HG02938 (cell line): ENCODE measurements at regions not wholly inside any gene's neighbourhood (a gene's known extent, or its start where the extent isn't known, plus 50 kb on each side); places are given as distances from the start of the nearest gene placed in this dataset.
"Not testable (repeated sequence)": the region's sequence is repeated elsewhere in the genome, so short reads cannot be mapped to it uniquely, and the experiment has no call there.

ENCODE experiments used
- ATAC-seq: cut with Tn5 transposase; IDR thresholded peaks from one replicate; pipeline ENCODE4 v1.9.1; 2021; ENCODE audit warnings: mild to moderate bottlenecking, moderate library complexity; ENCODE audit not compliant: unreplicated experiment

DNA sequence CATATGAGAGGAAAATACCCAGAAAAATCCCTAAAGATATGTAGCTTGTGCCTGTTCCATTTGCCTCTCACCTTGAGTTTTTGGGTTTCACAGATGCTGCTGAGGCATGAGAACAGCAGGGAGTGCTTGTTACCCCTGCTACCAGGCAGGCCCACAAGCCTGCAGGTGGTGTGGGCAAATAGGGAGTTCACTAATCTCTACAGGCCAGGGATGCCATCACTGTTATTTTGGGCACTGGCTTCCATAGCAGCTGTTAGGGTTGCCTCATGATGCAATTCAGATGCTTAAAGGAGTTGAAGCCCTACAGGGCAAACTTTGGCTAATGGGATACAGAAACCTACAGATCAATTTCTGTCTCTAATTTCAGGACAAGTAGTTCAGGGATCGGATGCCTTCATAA, 873.5 kb downstream of the OTOL1 start:
- no peak for ATAC-seq

DNA sequence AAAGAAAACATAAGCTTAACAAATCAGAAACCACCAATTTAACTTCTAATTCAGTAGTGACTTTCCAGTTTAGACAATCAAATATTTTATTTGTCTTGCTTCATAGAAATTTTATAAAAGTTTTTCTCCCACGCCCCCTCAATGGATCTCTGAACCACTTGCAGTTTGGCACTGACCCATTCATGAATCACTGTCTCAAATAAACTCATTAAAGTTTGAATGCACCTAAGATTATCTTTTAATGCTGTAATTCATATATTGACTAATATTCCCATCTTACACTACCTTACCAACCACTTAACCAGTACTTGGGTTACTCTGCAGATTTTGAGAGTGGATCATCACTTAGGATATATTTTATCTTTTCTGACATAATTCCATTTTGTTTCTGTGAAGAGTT, 880.2 kb downstream of the OTOL1 start:
- ATAC-seq = no peak

DNA sequence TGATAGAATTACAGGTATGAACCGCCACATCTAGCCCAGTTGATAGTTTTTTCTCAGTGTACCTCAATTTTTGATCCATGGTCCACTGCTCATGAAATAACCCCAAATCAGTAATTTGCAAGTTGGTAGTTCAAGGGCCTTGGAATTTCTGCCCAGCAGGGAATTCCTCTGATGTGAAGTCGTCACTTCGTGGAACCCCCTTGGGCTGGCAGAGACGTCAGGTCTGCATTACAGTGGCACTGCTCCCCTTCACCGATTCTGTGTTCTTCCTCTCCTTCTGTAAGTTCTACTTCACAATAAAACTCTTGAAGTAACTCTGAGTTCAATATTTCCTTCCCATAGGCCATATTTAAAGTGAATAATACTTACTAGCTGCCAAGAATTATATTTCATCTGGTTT, 881.0 kb downstream of the OTOL1 start:
- no peak for ATAC-seq

DNA sequence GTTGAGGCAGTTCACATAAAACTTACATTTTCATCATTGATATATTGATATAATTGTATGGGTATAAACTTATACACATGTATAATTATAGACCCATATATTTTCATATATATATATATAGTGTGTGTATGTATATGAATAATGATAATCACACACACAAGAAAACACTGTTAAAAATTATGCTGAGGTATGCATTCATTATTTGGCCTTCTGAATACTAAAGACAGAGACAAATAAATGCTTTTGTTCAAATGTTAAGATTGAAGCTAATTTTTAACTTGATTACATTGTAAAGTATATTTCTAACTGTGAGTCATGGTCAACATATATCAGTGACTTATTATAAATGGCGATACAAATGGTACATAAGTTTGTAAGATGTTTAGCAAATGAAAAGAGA, 888.8 kb downstream of the OTOL1 start:
- ATAC-seq = no peak

DNA sequence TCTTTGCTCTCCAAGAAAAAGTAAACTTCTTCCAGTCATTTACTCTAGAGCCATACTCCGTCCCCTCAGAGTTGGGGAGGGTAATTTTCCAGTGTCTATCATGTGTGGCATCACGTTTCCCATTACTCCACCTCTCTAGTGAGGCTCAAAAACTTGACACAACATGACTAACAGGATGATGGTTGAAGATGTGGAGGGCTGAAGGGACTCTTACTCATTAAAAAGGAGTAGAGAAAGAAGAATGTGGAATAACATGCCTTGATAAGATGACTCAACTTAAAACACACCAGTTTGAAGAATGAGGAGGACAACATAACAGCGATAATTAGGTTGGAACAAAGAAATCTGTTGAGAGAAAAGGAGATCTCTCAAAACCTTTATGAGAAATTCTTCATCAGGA, 894.3 kb downstream of the OTOL1 start:
- ATAC-seq = no peak

DNA sequence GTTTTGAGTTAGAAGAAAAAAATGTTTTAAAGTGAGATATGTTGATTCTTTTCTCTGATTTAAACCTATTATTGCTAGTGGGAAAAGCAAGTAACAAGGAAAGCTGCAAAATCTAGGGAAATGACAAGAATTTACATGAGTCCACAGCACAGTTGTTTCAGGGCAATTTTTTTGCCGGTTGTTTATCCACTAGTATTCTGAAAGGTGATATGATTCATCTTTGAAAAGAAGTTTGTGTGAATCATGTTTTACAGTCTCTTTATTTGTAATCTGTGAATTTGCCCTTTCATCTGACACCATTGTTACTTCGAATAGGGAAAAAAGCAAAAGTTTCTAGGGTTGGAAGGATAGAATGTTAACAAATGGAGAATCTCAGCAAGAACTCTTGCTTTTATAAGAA, 894.7 kb downstream of the OTOL1 start:
- no peak for ATAC-seq

DNA sequence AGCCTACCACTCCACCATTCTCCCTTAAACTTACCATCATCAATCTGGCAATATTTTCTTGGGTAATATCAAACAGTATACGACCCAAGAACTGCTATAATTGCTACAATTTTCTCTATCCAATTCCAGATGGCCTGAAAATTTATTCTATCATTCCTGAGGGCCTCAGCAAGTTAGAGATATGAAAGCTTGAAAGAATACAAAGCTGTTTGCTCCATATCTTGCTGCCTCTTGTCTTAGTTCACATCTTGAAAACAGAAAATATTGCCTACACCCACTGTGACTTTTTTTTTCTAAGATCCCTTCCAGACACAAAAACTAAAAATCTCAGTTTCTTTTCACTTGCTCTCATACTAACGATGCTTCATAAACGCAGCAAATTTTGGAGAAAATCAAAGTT, 898.9 kb downstream of the OTOL1 start:
- no peak for ATAC-seq

DNA sequence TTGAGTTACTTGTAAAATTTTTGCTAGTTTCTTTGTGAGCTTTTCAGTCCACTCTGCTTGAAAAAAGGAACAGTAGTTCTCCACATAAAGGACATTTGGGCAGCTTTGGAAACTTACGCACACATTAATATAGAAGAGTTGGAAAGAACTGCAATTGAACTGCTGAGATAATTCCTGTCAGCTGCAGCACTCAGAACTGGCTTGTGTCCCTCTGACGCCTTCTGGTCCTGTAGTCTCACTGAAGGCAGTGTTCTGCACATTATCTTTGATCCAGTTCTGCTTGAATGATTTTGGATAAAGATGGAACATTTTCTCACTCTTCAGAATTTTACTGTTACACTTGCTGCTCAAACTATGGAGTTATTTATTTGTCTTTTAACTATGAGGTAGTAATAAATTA, 901.9 kb downstream of the OTOL1 start:
- no peak for ATAC-seq

DNA sequence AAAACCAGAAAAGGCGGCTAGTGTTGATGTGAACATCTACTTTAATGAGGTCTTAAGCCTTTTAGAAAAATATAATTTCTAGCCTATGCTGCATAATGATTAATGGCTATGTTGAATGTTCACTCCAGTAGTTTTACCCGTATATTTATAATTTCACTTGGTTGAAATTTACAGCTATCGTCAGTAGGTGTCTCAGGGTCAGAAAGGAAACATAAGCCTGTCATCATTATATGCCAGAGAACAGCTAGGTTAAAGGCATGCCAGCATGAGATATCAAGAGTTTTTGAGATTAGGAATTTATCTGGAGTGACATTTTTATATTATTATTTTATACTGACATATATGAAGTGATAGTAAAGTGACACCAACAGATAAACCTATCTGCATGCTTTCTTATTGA, 904.1 kb downstream of the OTOL1 start:
- no peak for ATAC-seq

DNA sequence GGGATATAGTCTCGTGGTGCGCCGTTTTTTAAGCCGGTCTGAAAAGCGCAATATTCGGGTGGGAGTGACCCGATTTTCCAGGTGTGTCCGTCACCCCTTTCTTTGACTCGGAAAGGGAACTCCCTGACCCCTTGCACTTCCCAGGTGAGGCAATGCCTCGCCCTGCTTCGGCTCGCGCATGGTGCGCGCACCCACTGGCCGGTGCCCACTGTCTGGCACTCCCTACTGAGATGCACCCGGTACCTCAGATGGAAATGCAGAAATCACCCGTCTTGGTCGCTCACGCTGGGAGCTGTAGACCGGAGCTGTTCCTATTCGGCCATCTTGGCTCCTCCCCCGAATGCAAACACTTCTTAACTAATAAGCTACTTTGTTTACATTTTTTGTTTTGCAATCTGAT, 914.9 kb downstream of the OTOL1 start:
- not testable (repeated sequence) for ATAC-seq

DNA sequence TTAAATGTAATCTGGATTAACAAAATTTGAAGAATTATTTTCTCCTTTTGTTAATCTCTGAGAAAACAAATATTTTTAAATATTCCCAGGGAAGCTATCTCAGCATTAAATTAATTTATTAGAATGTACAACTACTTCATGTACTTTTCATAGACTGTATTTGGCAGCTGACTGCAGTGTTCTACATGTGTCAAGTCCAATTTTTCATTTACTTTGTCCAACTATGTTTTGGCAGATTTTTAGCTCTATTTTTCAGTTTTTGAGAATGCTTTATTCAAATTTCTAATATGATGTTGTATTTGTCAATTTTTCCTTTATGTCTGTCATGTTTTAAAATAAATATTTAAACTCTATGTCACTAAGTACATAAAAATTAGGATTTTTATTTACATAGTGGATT, 925.1 kb downstream of the OTOL1 start:
- no peak for ATAC-seq

DNA sequence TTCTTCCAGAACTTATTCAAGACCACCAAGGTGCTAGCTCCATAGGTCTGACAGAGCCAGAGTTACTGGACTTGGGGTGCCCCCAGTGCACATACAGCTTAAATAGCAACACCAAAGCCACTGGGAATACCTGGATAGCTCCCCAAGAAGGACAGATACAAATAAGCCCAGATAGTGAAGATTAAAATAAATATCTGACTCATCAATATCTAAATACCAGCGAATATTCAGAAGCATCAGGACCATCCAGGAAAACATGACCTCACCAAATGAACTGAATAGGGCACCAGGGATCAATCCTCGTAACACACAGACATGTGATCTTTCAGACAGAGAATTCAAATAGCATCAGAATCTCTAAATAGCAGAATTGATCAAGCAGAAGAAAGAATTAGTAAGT, 931.6 kb downstream of the OTOL1 start:
- ATAC-seq = no peak

DNA sequence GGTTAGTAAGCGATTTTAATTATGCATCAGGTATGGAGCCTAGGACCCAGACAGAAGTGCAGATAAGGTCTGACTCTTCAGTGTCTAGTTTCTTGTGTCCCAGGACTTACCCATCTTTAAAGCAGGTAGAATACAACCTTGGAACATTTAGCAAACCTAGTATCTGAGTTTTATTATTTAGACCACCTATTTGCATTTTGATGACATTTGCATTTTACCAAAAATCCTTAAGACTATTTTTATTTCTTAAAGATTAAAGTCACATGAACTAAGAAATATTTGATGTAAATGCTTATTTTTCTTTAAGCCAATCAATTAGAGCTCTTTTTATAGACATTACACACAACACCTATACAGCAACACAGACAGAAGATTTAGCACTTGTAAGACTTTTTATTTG, 939.1 kb downstream of the OTOL1 start:
- ATAC-seq = no peak

DNA sequence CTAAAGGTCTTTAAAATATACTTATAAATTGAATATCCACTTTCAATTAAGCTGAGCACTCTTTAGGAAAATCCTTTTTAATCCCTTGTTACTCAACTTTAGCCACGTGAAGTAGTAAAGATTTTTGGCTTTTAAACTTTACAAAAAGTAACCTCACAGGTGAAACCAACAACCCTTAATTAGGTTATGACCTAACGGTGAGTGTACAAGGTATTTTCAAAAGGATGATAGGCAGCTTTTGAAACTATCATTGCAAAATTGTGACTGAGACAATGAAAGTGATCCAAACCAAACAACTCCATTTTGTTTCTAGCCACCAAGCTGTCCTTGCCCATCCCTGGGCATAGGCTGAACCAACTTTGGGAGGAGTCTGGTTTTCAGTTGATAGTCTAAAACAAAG, 940.2 kb downstream of the OTOL1 start:
- ATAC-seq = no peak

DNA sequence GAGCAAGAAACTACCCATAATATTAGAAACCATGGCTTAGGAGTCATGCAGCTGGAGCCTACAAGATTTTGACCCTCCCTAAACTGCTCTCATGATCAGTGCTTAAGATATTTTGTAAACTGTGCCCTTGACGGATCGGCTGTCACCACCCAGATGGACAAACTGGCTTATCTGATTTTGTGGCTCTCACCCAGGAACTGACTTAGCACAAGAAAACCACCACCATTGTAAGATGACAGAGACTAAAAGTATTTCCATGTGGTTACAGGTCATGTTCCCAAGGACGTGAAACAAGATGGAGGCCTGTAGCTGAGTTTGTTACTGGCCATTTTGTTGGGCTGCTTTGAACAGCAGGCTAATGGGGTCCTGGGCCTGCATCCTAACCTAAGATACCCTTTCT, 940.9 kb downstream of the OTOL1 start:
- ATAC-seq = no peak

DNA sequence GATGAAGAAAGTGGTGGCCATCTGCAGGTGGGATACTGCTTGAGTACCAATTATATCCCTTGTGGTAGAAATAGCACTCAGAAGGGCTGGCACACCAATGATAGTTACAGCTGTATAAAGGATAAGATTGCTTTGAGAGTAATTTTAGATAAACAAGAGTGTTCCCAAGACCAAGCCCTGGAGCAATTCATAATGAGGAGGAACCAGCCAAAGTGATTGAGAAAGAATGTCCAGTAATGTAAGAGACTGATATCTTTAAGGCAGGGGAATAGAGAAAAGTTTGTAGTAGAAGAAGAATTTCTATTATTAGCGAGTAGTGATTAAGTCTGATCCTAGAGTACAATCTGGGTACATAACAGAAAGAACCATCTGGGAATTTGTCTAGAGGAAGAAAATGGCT, 945.1 kb downstream of the OTOL1 start:
- no peak for ATAC-seq

DNA sequence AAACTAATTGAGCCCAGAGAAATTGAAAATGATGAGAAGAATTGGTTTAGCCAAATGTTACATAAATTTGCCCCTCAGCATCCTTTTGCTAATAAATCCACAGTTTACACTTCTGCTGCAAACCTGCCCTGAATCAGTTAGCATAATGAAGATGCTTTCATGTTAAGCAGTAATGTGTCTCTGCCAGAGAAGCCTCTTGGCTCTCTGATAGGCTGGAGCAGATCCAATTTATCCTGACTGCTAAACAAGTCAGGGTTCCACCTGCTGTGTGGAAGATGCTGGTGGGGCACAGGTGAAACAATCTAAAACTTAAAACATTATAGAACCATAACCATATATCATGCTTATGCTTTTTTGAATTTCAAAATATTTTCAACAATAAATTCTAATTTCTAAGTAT, 946.8 kb downstream of the OTOL1 start:
- no peak for ATAC-seq

DNA sequence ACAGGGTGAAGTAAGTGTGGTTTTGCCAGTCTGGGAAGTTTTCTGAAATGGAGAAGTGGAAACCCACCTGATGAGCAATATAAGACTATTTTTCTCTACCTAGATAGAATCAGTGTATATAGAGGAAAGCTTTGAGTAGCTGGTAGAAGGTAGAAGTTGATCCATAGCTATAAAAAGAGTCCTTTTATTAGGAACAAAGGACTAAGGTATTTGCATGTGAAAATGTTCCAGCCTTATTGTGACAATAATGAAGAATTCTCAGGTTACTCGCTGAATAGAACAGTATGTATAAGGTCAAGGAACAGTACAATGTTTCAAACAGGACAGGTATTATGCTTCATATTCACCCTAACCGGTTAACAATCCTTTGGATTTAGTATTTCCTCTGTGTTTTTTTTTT, 972.2 kb downstream of the OTOL1 start:
- ATAC-seq = no peak

DNA sequence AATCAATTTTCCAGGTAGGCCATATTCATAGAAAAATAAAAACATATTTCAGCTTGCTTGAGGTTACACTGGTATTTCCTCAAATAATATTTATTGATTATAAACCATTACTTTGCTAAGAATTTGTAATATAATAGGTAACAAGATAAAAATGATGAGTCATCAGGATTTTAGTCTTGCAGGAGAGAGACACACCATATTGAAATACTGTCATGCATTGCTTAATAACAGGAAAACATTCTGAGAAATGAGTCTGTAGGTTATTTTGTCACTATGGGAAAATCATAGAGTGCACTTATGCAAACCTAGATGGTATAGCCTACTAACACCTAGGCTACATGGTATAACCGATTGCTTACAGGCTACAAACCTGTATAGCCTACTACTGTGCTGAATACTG, 990.5 kb downstream of the OTOL1 start:
- no peak for ATAC-seq

DNA sequence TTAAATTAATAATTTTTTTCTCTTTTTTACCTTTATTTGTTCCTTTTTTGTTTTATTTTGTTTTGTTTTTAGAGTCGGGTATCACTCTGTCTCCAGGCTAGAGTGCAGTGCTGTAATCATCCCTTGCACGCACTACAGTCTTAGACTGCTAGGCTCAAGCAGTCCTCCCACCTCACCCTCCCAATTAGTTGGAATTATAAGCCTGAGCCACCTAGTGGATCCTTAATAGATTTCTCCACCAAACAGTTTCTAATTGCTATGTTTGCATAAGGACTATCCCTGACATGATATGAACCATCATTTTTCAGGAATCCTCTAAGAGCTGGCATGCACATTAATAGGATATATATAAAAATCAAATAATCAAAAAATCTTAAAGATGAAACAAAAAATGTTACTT, 993.2 kb downstream of the OTOL1 start:
- ATAC-seq = no peak

DNA sequence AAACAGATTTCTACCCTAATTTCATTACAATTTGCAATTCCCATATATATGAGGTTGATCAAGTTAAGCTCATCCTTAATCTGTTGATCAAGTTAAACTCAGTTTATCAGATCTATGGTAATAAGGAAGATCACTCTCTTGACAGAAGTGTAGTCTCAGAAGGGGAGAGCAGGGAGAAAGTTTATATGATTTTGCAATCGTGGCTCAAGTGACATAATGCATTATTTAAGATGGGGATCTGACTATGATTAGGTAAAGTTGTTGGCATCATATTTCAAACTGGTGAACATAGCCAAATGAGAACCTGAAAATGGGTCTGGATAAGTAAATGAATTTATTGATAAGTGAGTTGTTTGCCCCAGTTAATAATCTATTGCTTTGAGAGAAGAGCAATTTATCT, 995.3 kb downstream of the OTOL1 start:
- ATAC-seq = no peak

DNA sequence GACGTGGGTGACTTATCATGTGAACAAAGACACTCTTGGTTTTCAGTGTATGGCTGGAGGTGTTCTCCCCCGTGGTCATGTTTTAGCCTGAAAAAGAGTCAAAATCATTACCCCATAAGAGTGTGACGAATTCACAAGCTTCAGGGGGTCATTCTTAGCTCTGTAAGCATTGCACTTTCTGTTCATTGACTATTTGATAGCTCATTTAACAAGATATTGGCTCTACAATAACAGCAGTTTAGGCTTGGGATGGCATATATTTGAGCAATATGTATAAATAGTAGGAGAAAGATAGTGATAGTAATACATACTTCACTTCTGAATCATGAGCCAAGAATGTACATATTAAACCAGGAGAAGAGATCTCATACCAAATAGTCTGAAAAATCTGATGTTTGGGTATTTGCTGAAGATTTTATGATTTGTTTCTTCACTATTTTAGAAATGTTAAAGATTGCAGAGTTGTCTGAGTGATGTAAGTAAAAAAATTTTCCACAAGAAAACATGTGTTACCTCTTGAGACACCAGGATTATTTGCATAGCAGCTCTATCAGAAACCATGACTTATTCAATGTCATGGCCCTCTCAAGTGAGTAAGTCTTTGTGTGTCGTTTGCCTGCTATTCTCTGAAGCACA, 996.0 kb downstream of the OTOL1 start:
- no peak for ATAC-seq

DNA sequence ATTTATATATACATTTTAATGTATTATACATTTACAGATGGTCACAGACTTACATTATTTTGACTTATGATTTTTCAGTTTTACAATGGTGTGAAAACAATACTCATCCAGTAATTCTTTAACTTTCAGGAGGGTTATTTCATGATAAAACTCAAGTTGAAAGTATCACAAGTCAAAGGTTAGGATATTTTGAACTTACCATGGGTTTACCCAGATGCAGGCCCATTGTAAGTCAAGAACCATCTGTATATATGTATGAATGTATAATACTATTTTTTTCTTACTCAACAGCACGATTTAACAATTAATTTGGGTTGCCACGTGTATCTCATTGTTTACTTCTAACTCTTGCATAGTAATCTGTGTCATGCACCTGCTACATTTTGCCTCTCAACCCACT, 1002.0 kb downstream of the OTOL1 start:
- ATAC-seq = no peak

DNA sequence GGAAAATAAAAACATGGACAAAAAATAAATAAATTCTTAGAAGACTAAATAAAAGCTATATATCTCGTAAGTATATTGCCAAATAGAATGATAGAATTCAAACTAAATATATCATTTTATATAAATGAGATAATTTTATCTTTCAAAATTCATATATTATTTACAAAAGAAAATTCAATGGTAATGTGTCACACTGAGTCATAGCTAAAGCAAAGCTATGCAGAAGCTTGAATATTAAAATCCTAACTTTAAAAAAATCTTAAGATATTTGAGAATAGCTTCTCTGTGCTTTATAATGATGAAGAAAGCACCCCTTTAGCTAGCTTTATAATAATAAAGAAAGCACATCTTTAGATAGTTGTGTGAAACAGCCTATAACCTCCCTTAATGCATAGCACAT, 1010.8 kb downstream of the OTOL1 start:
- ATAC-seq = no peak
